ENCODE measurements at regions not wholly inside any gene's neighbourhood (a gene's known extent, or its start where the extent isn't known, plus 50 kb on each side); places are given as distances from the start of the nearest gene placed in this dataset.
"Not testable (repeated sequence)": the region's sequence is repeated elsewhere in the genome, so short reads cannot be mapped to it uniquely, and the experiment has no call there.

- H2BK120ac ChIP-seq (ENCODE audit: low read depth, low read length); H4K91ac ChIP-seq (ENCODE audit: insufficient read depth, low read depth, low read length); H4K8ac ChIP-seq (ENCODE audit: low read depth in 2 of 2, low read length in 2 of 2); H3K9me1 ChIP-seq (ENCODE audit: insufficient read depth, low read length); H2AK9ac ChIP-seq (replicated peaks; ENCODE audit: low read depth, low read length, poor library complexity); H4K5ac ChIP-seq (ENCODE audit: low read depth, low read length); in situ Hi-C loops (cut with MboI; ENCODE audit: low sequenced_read_pairs); H3K56ac ChIP-seq (ENCODE audit: extremely low read depth, insufficient read depth, low read length); H3K4ac ChIP-seq (ENCODE audit: low read depth, low read length); H2AK5ac ChIP-seq (ENCODE audit: low read depth, low read length); H2BK15ac ChIP-seq (ENCODE audit: low read depth, low read length); CTCF ChIA-PET; H2AFZ ChIP-seq (replicated peaks; ENCODE audit: low read length, poor library complexity); H3K36me3 ChIP-seq (ENCODE audit: control insufficient read depth, insufficient read depth, low read length); H3K9me3 ChIP-seq (ENCODE audit: control insufficient read depth, insufficient read depth, low read length); ATAC-seq (ENCODE audit: low read depth); DNase-seq; H3K27me3 ChIP-seq (ENCODE audit: control insufficient read depth, insufficient read depth, low read length); intact Hi-C loops (cut with micrococcal nuclease); H2BK20ac ChIP-seq (ENCODE audit: low read depth, low read length); H3K9ac ChIP-seq (ENCODE audit: low read depth, low read length); H3K18ac ChIP-seq (ENCODE audit: low read depth, low read length); H4K20me1 ChIP-seq (ENCODE audit: insufficient read depth, low read length); H2BK5ac ChIP-seq (ENCODE audit: low read depth, low read length, poor library complexity, severe bottlenecking); H3K4me3 ChIP-seq (ENCODE audit: insufficient read depth, low read depth, low read length); BruUV-seq (replicated peaks); H3K14ac ChIP-seq (replicated peaks; ENCODE audit: low read depth, low read length); H3K27ac ChIP-seq (ENCODE audit: insufficient read depth, low read length); dilution Hi-C loops (cut with HindIII; ENCODE audit: low sequenced_read_pairs, unreplicated experiment); H3K79me1 ChIP-seq (ENCODE audit: low read depth in 1 of 2, low read length in 2 of 2); H3K23ac ChIP-seq (ENCODE audit: low read depth, low read length); H3K4me2 ChIP-seq (ENCODE audit: low read depth, low read length); H3K4me1 ChIP-seq (ENCODE audit: control insufficient read depth, insufficient read depth, low read length); POLR2A ChIA-PET (ENCODE audit: unreplicated experiment): not testable (repeated sequence)
- WGBS, 2 experiments (ENCODE audit: extremely low coverage in 2 of 2, insufficient read length in 1 of 2), result no CpG with 5 or more reads among the region's 3 CpGs
These were observed 727.1 kb downstream of the TTLL7 start for GRCh38 chr1:83271834-83272233.

- POLR2A ChIA-PET (ENCODE audit: unreplicated experiment); H2BK15ac ChIP-seq (ENCODE audit: low read depth, low read length); H2BK5ac ChIP-seq (ENCODE audit: low read depth, low read length, poor library complexity, severe bottlenecking); H4K20me1 ChIP-seq (ENCODE audit: insufficient read depth, low read length); H3K56ac ChIP-seq (ENCODE audit: extremely low read depth, insufficient read depth, low read length); BruUV-seq (replicated peaks); H3K27ac ChIP-seq (ENCODE audit: insufficient read depth, low read length); H3K79me1 ChIP-seq (ENCODE audit: low read depth in 1 of 2, low read length in 2 of 2); H3K23ac ChIP-seq (ENCODE audit: low read depth, low read length); H3K4ac ChIP-seq (ENCODE audit: low read depth, low read length); H2BK20ac ChIP-seq (ENCODE audit: low read depth, low read length); H3K18ac ChIP-seq (ENCODE audit: low read depth, low read length); ATAC-seq (ENCODE audit: low read depth); H3K14ac ChIP-seq (replicated peaks; ENCODE audit: low read depth, low read length); H3K36me3 ChIP-seq (ENCODE audit: control insufficient read depth, insufficient read depth, low read length); H3K4me3 ChIP-seq (ENCODE audit: insufficient read depth, low read depth, low read length); dilution Hi-C loops (cut with HindIII; ENCODE audit: low sequenced_read_pairs, unreplicated experiment); H2AK9ac ChIP-seq (replicated peaks; ENCODE audit: low read depth, low read length, poor library complexity); DNase-seq; H2BK120ac ChIP-seq (ENCODE audit: low read depth, low read length); H3K4me1 ChIP-seq (ENCODE audit: control insufficient read depth, insufficient read depth, low read length); in situ Hi-C loops (cut with MboI; ENCODE audit: low sequenced_read_pairs); CTCF ChIA-PET; H3K27me3 ChIP-seq (ENCODE audit: control insufficient read depth, insufficient read depth, low read length); H2AFZ ChIP-seq (replicated peaks; ENCODE audit: low read length, poor library complexity); H3K4me2 ChIP-seq (ENCODE audit: low read depth, low read length); H4K8ac ChIP-seq (ENCODE audit: low read depth in 2 of 2, low read length in 2 of 2); H2AK5ac ChIP-seq (ENCODE audit: low read depth, low read length); intact Hi-C loops (cut with micrococcal nuclease); H3K9me1 ChIP-seq (ENCODE audit: insufficient read depth, low read length); H3K9me3 ChIP-seq (ENCODE audit: control insufficient read depth, insufficient read depth, low read length); H4K91ac ChIP-seq (ENCODE audit: insufficient read depth, low read depth, low read length); H4K5ac ChIP-seq (ENCODE audit: low read depth, low read length); H3K9ac ChIP-seq (ENCODE audit: low read depth, low read length): not testable (repeated sequence)
- no CpG with 5 or more reads among the region's 1 CpG for WGBS, 2 experiments (ENCODE audit: extremely low coverage in 2 of 2, insufficient read length in 1 of 2)
These were observed 728.1 kb downstream of the TTLL7 start for GRCh38 chr1:83270801-83271200.
